Hippocampal formation (tissue), 2 donors: ENCODE measurements at regions not wholly inside any gene's neighbourhood (a gene's known extent, or its start where the extent isn't known, plus 50 kb on each side); places are given as distances from the start of the nearest gene placed in this dataset.

ENCODE experiments used
- DNase-seq, 2 donors: peaks; one replicate each; lab custom pipeline; 2025; lab: John Stamatoyannopoulos, UW

GRCh38 chr6:170114187-170114945 lies 176.5 kb downstream of the DLL1 start:
- no peak for DNase-seq

GRCh38 chr6:170113141-170113540 lies 177.7 kb downstream of the DLL1 start:
- no peak for DNase-seq

- no peak for DNase-seq
Observed at GRCh38 chr6:170112583-170112860, 178.4 kb downstream of the DLL1 start.

GRCh38 chr6:170111816-170112582 lies 178.9 kb downstream of the DLL1 start:
- DNase-seq: no peak

GRCh38 chr6:170111141-170111664 lies 179.7 kb downstream of the DLL1 start:
- DNase-seq: no peak

- no peak for DNase-seq
Observed at GRCh38 chr6:170110201-170111140, 180.4 kb downstream of the DLL1 start.

GRCh38 chr6:170108890-170109587 lies 181.8 kb downstream of the DLL1 start:
- DNase-seq: no peak

- DNase-seq: no peak
Observed at GRCh38 chr6:170108456-170108855, 182.4 kb downstream of the DLL1 start.

- DNase-seq: no peak
Observed at GRCh38 chr6:170107606-170108222, 183.2 kb downstream of the DLL1 start.

- no peak for DNase-seq
Observed at GRCh38 chr6:170106906-170107525, 183.9 kb downstream of the DLL1 start.

- DNase-seq: no peak
Observed at GRCh38 chr6:170102582-170103481, 188.0 kb downstream of the DLL1 start.

- no peak for DNase-seq
Observed at GRCh38 chr6:170102038-170102437, 188.8 kb downstream of the DLL1 start.

- DNase-seq: no peak
Observed at GRCh38 chr6:170101281-170102035, 189.4 kb downstream of the DLL1 start.

GRCh38 chr6:170100046-170100445 lies 190.8 kb downstream of the DLL1 start:
- DNase-seq: no peak

- no peak for DNase-seq
Observed at GRCh38 chr6:170099387-170099786, 191.5 kb downstream of the DLL1 start.

GRCh38 chr6:170098428-170099170 lies 192.3 kb downstream of the DLL1 start:
- DNase-seq: no peak

GRCh38 chr6:170097505-170098427 lies 193.1 kb downstream of the DLL1 start:
- DNase-seq: no peak
